ENCODE measurements at regions not wholly inside any gene's neighbourhood (a gene's known extent, or its start where the extent isn't known, plus 50 kb on each side); places are given as distances from the start of the nearest gene placed in this dataset.

GRCh38 chr12:81950871-81951270, 191.7 kb upstream of the PPFIA2 start:
- no peak for DNase-seq

- DNase-seq, result no peak
Observed at GRCh38 chr12:81949841-81950308, 190.7 kb upstream of the PPFIA2 start.

- no peak for DNase-seq
Observed at GRCh38 chr12:81949416-81949815, 190.3 kb upstream of the PPFIA2 start.

GRCh38 chr12:81944886-81945285, 185.7 kb upstream of the PPFIA2 start:
- DNase-seq, result no peak

- DNase-seq, result no peak
Observed at GRCh38 chr12:81942594-81942993, 183.4 kb upstream of the PPFIA2 start.

- no peak for DNase-seq
Observed at GRCh38 chr12:81930037-81930436, 170.9 kb upstream of the PPFIA2 start.

- no peak for DNase-seq
Observed at GRCh38 chr12:81896771-81897170, 137.6 kb upstream of the PPFIA2 start.

- no peak for DNase-seq
Observed at GRCh38 chr12:81888961-81889360, 129.8 kb upstream of the PPFIA2 start.

- no peak for DNase-seq
Observed at GRCh38 chr12:81888106-81888740, 129.1 kb upstream of the PPFIA2 start.

GRCh38 chr12:81874586-81874985, 115.4 kb upstream of the PPFIA2 start:
- no peak for DNase-seq

GRCh38 chr12:81874166-81874565, 115.0 kb upstream of the PPFIA2 start:
- no peak for DNase-seq

GRCh38 chr12:81872400-81872799, 113.2 kb upstream of the PPFIA2 start:
- no peak for DNase-seq

- DNase-seq, result no peak
Observed at GRCh38 chr12:81866081-81866480, 106.9 kb upstream of the PPFIA2 start.

GRCh38 chr12:81863406-81863805, 104.3 kb upstream of the PPFIA2 start:
- DNase-seq, result no peak

GRCh38 chr12:81859521-81859920, 100.4 kb upstream of the PPFIA2 start:
- no peak for DNase-seq

GRCh38 chr12:81843599-81843998, 84.4 kb upstream of the PPFIA2 start:
- no peak for DNase-seq

- DNase-seq, result no peak
Observed at GRCh38 chr12:81835783-81836182, 76.6 kb upstream of the PPFIA2 start.

- DNase-seq, result peak; percentile 15
Observed at GRCh38 chr12:81819991-81820633, 61.0 kb upstream of the PPFIA2 start.

GRCh38 chr12:81815611-81816010, 56.5 kb upstream of the PPFIA2 start:
- no peak for DNase-seq

GRCh38 chr12:81811778-81812125, 52.6 kb upstream of the PPFIA2 start:
- no peak for DNase-seq

- DNase-seq, result no peak
Observed at GRCh38 chr12:81811061-81811777, 52.1 kb upstream of the PPFIA2 start.

GRCh38 chr12:81809829-81810595, 50.9 kb upstream of the PPFIA2 start:
- DNase-seq, result no peak

- no peak for DNase-seq
Observed at GRCh38 chr12:81809113-81809777, 50.1 kb upstream of the PPFIA2 start.

Measured in amniotic stem cell (primary cell).